ENCODE measurements at regions not wholly inside any gene's neighbourhood (a gene's known extent, or its start where the extent isn't known, plus 50 kb on each side); places are given as distances from the start of the nearest gene placed in this dataset.

GRCh38 chr13:111027458-111028439 is 87.4 kb upstream of the ARHGEF7 start:
- DNase-seq (ENCODE audit: insufficient read length, low spot score) (no peak), FAIRE-seq (no peak)
- TF ChIP-seq CTCF (IDR thresholded peaks at IDR 0.05; ENCODE audit: insufficient read depth, missing control alignments): no peak

- no peak for DNase-seq (ENCODE audit: insufficient read length, low spot score)
- no peak for FAIRE-seq
- no peak for TF ChIP-seq CTCF (IDR thresholded peaks at IDR 0.05; ENCODE audit: insufficient read depth, missing control alignments)
These were observed 89.8 kb upstream of the ARHGEF7 start for GRCh38 chr13:111025310-111025709.

DNA sequence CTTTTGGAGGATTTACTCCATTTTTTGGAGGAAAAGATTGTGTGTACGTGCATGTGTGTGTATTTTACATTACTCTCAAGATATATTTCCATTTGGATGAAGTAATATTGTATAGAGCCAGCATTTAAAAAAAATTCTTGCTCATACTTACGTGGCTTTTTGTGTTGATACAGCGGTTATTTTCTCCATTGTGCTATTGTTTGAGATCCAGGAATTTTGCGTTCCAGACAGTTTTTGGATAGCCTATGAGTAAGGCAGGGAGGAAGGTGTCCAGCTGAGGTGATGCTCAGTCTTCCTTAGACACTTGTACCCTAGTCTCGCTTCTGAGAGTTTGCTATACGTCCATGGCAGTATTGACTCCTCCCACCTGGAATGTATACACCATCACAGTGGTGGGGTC is 92.2 kb upstream of the ARHGEF7 start:
- TF ChIP-seq CTCF (IDR thresholded peaks at IDR 0.05; ENCODE audit: insufficient read depth, missing control alignments): no peak
- FAIRE-seq: no peak
- DNase-seq (ENCODE audit: insufficient read length, low spot score): no peak

DNA sequence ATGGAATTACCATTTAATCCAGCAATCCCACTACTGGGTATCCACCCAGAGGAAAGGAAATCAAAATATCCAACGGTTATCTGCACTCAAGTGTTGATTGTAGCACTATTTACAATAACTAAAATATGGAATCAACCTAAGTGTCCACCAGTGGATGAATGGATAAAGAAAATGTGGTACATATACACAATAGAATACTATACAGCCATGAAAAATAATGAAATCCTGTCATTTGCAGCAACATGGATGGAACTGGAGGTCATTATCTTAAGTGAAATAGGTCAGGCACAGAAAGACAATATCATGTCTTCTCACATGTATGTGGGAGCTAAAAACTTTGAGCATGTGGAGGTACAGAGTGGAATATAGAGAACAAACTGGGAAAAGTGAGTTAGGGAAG is 92.9 kb upstream of the ARHGEF7 start:
- DNase-seq (ENCODE audit: insufficient read length, low spot score) (no peak), FAIRE-seq (no peak)

GRCh38 chr13:111021270-111021669 is 93.8 kb upstream of the ARHGEF7 start:
- DNase-seq (ENCODE audit: insufficient read length, low spot score): no peak
- no peak for TF ChIP-seq CTCF (IDR thresholded peaks at IDR 0.05; ENCODE audit: insufficient read depth, missing control alignments)
- FAIRE-seq: no peak

More for the DNA sequence above, 92.9 kb upstream of the ARHGEF7 start:
- TF ChIP-seq CTCF (IDR thresholded peaks at IDR 0.05; ENCODE audit: insufficient read depth, missing control alignments): no peak

- FAIRE-seq: no peak
- DNase-seq (ENCODE audit: insufficient read length, low spot score): no peak
- no peak for TF ChIP-seq CTCF (IDR thresholded peaks at IDR 0.05; ENCODE audit: insufficient read depth, missing control alignments)
These were observed 94.6 kb upstream of the ARHGEF7 start for GRCh38 chr13:111020546-111020945.

- TF ChIP-seq CTCF (IDR thresholded peaks at IDR 0.05; ENCODE audit: insufficient read depth, missing control alignments): no peak
- no peak for DNase-seq (ENCODE audit: insufficient read length, low spot score)
- no peak for FAIRE-seq
These were observed 95.1 kb upstream of the ARHGEF7 start for GRCh38 chr13:111020021-111020420.
